LNCAP (cell line): ENCODE measurements at regions not wholly inside any gene's neighbourhood (a gene's known extent, or its start where the extent isn't known, plus 50 kb on each side); places are given as distances from the start of the nearest gene placed in this dataset.

Source experiments
- TF ChIP-seq, protein P1 (sequence below): fragments of 450-650 bp; IDR thresholded peaks from 2 replicates; pipeline ENCODE4 v1.5.1; 2017; ENCODE audit warnings: mild to moderate bottlenecking

DNA sequence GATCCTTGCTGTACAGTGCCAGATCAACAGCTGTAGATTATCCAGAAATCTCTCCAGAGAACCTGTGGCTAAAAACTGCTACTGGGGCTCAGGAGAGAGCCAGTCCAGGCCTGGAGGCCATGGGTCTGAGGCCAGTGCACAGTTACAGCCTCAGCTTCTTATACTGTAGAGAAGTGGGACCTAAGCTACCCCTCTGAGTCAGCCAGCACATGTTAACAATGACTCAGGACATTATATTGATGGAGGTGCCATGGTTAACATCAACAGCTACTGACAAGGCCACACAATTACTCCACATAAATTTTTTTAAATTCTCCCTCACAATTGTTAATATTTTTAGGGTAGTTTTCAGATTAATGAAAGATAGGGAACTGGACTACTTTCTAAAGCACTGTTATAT lies 138.5 kb downstream of the RBM26 start:
- TF ChIP-seq, protein P1, sequence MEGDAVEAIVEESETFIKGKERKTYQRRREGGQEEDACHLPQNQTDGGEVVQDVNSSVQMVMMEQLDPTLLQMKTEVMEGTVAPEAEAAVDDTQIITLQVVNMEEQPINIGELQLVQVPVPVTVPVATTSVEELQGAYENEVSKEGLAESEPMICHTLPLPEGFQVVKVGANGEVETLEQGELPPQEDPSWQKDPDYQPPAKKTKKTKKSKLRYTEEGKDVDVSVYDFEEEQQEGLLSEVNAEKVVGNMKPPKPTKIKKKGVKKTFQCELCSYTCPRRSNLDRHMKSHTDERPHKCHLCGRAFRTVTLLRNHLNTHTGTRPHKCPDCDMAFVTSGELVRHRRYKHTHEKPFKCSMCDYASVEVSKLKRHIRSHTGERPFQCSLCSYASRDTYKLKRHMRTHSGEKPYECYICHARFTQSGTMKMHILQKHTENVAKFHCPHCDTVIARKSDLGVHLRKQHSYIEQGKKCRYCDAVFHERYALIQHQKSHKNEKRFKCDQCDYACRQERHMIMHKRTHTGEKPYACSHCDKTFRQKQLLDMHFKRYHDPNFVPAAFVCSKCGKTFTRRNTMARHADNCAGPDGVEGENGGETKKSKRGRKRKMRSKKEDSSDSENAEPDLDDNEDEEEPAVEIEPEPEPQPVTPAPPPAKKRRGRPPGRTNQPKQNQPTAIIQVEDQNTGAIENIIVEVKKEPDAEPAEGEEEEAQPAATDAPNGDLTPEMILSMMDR: no peak

DNA sequence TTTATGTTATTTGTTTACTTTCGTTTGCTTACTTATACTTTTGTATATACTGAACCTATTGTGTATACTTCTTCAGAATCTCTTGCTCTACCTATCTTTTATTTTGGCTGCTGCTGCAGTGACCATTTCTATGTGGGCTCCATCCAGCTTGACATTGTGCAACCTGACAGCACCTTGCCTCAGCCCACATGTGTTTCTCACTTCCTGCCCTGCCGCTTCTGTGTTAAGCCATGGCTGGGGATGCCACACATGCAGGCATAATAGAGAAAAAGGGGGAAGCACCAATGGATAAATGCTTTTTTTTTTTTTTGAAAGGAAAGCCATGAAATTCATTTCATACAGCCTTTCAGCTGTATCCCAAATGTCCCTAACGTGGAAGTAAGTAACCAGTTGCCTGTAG lies 147.6 kb downstream of the RBM26 start:
- TF ChIP-seq, protein P1: no peak

DNA sequence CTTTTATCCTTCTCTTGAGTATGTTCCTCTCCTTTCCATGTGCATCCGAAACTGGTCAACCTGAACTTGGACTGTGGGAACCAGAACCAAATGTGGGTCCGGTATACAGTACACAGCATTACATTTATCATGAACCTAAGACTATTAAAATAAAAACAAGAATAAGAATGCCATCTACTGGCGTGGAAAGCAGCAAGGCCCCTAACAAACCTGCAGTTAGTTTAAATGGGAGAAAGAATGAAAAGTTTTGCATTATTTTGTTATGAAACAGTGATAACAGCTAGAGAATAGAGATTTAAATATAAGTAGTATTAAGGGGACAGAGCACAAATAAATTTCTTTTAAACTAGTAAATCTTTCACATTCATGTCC lies 159.5 kb downstream of the RBM26 start:
- TF ChIP-seq, protein P1: peak; percentile 56

DNA sequence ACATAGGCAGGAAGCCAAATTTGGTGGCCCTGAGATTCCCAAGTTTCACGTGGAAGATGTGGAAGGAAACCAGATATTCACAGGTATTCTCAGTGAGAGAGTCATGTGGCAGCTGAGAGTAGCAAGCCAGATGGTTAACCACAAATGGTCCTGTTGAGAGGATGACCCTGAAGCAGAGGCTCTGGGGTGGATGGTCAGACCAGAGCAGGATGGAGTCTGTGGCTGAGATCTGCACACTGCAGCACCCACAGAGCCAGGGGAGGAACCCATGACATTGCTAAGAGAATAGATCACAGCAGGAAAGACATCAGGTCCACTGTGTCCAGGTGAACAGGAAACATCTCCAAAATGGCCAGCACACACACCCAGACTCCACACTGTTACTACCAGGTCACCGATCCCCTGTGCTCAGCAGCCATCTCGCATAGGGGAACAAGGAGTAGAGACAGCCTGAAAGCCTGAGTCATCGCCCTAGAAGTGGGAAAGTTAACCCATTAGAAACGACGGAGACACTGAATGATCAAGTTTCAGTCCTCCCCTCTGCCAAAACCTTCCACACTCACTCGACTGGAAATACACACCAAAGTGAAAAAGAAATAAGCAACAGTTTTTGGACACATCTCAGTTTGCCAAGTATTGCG lies 160.0 kb downstream of the RBM26 start:
- TF ChIP-seq, protein P1: no peak

DNA sequence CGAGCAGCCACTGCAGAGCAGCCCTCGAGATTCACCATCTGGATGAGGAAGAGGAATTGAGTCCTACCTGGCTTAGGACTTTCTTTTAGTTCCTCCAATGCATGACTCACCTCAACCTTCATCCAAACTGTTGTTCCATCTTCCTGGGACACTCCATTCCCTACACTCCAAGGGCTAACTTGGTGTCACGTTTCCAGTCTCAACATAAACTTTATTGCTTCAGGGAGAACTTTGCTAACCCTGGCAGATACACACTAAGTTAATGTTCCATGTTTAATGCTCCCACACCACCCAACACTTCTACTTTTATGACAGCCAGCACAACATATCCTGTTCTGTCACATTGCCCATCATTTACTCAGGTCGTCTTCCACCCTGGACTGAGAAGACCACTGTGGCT lies 164.4 kb downstream of the RBM26 start:
- TF ChIP-seq, protein P1: no peak

DNA sequence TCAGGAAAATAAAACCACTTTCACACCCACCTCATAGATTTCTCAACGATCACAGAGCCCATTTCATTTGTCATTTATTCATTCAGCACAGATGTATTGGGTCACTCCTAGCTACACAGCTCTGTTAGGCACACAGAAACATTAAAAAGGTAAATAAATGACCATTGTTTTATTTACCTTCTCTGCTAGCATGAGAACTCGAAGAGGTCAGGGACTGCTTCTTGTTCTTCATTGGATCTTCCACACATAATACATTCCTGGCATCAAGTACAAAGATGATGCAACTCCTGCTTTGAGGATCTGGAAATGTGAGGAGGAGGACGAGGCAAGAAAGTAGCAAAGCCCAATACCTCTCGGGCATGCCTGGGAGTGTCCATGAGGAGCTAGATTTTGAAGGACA lies 168.1 kb downstream of the RBM26 start:
- TF ChIP-seq, protein P1: no peak

DNA sequence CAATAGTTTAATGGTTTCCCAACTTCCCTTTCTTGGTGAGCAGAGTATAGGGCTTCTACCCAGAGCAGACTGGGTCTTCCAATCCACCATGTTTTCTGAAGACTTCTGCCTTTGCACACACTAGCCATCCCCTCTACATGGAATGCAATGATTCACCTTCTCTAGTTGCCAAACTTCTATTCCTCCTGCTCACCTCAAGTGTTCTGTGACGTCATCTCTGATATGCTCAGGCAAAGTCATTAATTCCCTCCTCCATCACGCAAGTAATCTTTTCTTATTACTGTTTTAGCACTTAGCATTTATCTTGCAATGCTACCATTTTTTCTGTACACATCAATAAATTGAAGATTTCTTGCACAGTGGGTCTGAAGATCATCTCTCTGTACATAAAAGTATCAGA lies 174.2 kb downstream of the RBM26 start:
- TF ChIP-seq, protein P1: no peak

DNA sequence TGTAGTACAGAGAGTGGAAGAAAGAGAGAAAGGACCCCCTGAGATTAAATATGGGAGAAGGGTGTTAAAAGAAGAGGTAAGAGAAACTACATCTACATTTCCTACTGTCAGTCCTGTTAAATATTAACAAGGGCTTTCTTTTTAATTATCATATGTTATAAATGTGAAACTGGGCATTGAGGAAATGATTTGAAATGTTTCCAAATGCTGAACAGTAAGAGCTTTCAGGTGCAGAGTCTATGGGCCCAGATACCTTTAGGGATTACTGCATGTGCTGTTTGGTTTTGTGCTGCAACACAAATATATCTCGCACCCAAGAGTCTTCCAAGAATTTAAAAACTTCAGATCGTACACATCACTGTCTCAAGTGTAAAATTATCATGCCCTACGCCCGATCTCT lies 176.3 kb downstream of the RBM26 start:
- TF ChIP-seq, protein P1: no peak
